GM19438 (cell line): ENCODE measurements at regions not wholly inside any gene's neighbourhood (a gene's known extent, or its start where the extent isn't known, plus 50 kb on each side); places are given as distances from the start of the nearest gene placed in this dataset.

ENCODE experiments used
- ATAC-seq: cut with Tn5 transposase; IDR thresholded peaks from one replicate; pipeline ENCODE4 v1.9.1; 2021; ENCODE audit warnings: low read depth; ENCODE audit not compliant: unreplicated experiment

GRCh38 chr9:108386859-108387384, 468.9 kb downstream of the ACTL7B start:
- no peak for ATAC-seq

DNA sequence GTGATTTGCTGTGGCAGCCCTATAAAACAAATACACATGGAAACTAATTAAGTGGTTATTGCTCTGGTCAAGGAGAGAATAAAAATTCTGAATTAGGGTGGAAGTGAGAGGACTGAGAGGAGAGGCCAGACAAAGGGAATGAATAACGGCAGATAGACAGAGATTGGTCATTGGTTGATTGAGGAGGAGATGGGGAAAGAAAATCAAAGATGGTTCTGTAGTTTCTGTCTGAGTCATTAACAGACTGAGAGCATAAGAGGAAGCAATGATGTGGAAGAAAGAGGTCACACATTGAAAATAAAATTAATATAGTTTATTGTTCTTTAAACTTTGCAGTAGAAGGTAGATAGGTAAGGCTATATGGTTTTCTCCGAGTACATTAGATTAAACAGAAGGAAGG, 469.8 kb downstream of the ACTL7B start:
- no peak for ATAC-seq

- ATAC-seq: no peak
Observed at GRCh38 chr9:108383796-108384195, 472.0 kb downstream of the ACTL7B start.

- no peak for ATAC-seq
Observed at GRCh38 chr9:108382310-108382709, 473.5 kb downstream of the ACTL7B start.

- ATAC-seq: no peak
Observed at GRCh38 chr9:108377881-108378280, 477.9 kb downstream of the ACTL7B start.

DNA sequence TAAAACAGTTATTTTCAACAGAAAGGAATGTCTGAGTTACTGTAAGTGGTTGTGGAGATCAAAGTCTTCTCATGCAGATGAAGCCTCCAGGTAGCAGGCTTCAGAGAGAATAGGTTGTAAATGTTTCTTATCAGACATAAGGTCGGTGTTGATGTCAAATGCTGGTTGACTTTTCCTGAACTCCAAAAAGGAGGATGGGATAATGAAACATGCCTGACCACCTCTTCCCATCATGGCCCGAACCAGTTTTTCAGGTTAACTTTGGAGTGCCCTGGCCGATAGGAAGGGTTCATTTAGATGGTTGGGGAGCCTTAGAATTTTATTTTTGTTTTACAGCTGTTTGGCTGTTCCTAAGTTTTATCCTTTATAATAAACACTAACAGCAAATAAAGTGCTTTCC, 478.4 kb downstream of the ACTL7B start:
- ATAC-seq: no peak

GRCh38 chr9:108376140-108376539, 479.6 kb downstream of the ACTL7B start:
- ATAC-seq: no peak

GRCh38 chr9:108374626-108375025, 481.2 kb downstream of the ACTL7B start:
- no peak for ATAC-seq

DNA sequence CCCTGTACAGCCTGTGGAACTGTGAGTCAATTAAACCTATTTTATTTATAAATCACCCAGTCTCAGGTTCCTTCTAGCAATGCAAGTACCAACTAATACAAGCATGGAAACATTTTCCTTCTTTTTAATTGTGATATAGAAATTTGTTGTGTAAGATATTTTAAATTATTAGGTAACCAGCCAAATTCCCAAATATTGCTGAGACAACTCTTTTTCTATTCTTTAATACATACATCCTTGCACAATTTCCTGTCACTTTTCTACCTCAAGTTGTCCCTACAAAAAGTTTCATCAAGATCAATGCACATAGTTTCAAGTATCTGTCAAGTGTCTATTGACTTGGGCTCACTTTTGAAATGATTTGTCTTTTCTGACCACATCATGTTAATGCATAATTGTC, 488.6 kb downstream of the ACTL7B start:
- no peak for ATAC-seq

DNA sequence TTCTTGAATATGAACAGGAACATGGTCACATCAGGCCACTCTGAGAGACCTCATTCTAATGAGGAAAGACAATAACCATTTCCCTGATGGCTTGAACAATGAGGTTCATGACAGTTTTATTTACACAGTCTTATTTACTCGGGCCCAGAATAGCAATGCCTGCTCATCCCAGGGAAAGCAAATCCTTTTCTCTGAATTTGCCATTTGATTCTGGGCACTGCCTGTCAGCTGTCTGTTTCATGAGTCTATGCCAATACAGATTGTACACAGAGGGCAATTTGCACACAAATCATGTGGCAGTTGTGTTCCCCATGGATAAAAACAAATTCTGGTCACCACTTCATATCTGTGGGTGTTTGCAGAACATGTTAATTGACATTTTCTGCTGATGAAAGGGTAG, 492.5 kb downstream of the ACTL7B start:
- ATAC-seq: no peak

GRCh38 chr9:108360304-108360703, 495.5 kb downstream of the ACTL7B start:
- no peak for ATAC-seq

DNA sequence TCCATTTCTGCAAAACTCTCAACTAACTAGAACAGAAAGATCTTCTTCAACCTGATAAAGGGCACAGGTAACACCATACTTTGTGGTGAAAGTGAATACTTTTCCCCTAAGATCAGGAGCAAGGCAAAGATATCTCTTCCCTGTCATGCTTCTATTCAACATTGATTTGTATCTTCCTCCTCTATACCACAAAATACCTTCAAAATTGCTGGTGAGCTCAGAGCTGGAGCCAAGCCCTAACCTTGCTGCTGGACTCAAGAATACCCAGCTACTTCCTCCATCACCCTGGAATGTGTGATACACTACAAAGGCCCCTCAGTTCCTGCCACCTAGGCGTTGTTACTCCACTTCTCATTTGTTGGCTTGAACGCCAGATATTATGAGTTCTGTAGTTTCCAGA, 499.0 kb downstream of the ACTL7B start:
- ATAC-seq: no peak

DNA sequence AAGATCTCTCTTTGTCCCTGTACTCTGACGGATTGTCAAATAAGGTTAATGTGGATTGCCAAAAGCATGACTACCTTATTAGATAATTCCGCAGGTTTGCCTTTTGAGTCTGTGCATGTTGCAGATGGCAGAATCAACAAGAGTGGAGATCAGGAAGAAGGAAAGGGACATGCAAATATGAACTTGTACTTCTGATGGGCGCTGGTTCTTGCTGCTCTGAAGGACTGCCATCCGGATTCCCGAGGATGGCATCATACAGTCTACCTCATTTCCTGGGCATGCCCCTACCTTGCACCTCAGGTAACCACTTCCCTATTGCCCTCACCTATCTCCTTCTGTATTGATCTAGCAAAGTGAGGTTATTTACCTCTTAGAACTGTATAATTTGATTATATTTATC, 504.2 kb downstream of the ACTL7B start:
- no peak for ATAC-seq

GRCh38 chr9:108347463-108348188, 508.2 kb downstream of the ACTL7B start:
- no peak for ATAC-seq

DNA sequence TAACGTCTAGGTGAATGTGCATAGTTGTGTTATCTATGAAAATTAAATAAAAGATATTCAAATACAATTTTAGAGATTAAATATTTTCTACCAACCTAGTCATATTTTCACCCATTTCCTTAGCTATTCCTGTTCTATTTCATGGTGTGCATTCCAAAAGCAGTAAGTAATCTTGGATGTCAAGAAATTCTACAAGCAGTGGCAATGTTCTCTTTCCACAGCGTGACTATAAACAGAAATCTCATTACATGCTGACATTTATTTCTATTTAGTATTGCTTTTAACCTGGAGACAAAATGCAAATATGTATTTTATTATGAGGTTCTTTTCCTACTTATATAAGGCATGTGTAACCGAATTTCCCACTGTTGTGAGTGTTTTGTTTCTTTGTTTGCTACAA, 510.0 kb downstream of the ACTL7B start:
- no peak for ATAC-seq

- ATAC-seq: no peak
Observed at GRCh38 chr9:108339251-108339650, 516.5 kb downstream of the ACTL7B start.

DNA sequence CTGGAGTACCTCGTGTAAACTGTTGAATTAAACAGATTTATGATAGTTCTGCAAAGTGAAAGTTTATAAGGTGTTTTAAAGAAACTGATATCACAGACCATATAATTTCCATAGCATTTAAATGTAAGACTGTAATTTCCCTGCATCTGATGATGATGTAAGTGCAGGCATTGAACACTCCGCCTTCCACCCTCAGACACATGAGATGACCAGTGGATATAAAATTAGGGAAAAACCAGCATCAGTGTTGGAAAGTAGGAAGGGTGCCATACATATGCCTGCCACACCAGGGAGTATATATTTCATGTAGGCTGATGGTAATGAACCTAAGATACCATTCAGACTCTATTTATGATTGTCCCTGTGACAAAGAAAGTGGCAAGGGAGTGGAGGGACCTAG, 519.2 kb downstream of the ACTL7B start:
- no peak for ATAC-seq

DNA sequence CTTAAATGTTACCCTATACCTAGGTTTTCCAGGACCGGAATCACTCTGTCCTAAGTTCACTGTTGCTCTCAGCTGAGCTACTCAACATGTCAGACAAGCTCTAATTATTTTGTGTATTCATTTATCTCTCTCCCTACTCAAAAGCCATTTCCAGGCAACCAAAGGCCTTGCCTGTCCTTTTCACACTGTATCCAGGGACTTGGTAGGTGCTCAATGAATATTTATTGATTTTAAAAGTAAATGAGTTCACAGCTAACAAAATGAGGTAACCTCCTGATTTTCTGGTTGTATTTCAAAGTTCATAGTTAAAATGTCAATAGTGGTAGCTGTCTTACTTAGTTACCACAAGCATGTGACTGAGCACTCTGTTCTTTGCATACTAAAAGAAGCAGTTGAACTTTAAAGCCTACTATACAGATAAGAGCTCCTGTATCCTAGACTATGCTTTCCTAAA, 522.2 kb downstream of the ACTL7B start:
- no peak for ATAC-seq

DNA sequence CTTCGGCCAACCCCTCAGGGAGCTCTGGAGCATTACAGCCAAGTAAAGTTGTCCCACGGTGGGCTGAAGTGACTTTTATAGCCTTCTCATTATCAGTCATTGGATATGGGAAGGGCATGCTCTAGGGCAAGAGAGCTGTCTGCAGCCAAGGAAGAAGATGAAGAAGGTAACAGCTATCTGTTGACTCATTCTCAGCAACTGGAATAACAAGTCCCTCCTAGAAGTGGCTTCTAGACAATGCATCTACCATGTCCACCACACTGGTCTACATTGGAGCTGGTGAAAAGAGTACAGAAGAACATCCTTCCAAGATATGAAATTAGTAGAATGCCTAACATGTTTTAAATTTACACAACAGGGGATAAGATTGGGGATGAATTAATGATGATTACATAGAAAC, 524.2 kb downstream of the ACTL7B start:
- ATAC-seq: no peak

- ATAC-seq: no peak
Observed at GRCh38 chr9:108325406-108325805, 530.4 kb downstream of the ACTL7B start.

GRCh38 chr9:108323615-108324014, 532.2 kb downstream of the ACTL7B start:
- ATAC-seq: no peak

DNA sequence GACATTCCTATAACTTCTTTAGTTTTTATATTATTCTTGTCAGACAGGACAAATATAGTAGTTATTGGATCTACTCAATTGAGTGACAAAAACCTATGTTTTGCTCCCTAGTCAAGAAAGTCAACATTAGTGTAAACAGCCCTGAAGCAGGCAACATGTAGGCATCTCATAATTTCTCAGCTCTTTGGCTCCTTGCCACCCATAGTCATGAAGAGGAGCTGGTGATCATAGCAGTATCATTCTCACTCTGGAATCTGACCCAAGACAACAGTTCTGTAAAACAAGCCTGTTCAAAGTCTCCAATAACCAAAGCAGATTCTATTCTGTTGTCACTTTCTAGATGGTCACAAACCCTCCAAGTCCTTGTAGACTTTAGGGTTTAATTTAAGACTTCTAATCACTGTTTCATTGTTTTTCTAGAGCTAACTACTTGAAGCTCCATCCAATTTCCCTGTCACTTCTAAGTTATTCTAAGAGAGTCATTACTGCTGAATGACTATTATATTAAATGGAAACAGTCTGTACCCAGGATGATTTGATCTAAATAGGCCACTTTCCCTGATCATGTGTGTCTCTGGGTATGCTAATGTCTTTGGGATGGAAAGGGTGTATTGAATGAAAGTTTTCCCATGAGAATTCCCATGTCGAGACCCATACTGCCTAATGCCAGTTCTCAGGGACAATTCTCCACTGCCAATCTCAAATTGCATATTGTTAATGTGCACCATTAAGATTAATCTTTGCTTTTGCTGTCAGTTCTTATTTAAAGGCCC, 533.3 kb downstream of the ACTL7B start:
- no peak for ATAC-seq
